Endothelial cell (in vitro differentiated cells): ENCODE measurements at regions not wholly inside any gene's neighbourhood (a gene's known extent, or its start where the extent isn't known, plus 50 kb on each side); places are given as distances from the start of the nearest gene placed in this dataset.

Experiments used
- DNase-seq: peaks from one replicate; pipeline ENCODE4 v3.0.0; 2021; ENCODE audit warnings: low spot score
- H3K27ac Mint-ChIP-seq: one replicate; pipeline ENCODE4 v1.8.0; 2021; ENCODE audit warnings: mixed read lengths, inconsistent platforms; ENCODE audit not compliant: unreplicated experiment
- H3K27me3 Mint-ChIP-seq: one replicate; pipeline ENCODE4 v1.8.0; 2021; ENCODE audit warnings: mild to moderate bottlenecking, moderate library complexity, mixed read lengths, inconsistent platforms; ENCODE audit not compliant: unreplicated experiment
- H3K36me3 Mint-ChIP-seq: one replicate; pipeline ENCODE4 v1.8.0; 2021; ENCODE audit warnings: mild to moderate bottlenecking, low read depth, mixed read lengths, inconsistent platforms; ENCODE audit not compliant: unreplicated experiment
- H3K4me1 Mint-ChIP-seq: one replicate; pipeline ENCODE4 v1.8.0; 2021; ENCODE audit warnings: mild to moderate bottlenecking, mixed read lengths, inconsistent platforms; ENCODE audit not compliant: unreplicated experiment
- H3K4me3 Mint-ChIP-seq: one replicate; pipeline ENCODE4 v1.8.0; 2021; ENCODE audit warnings: mild to moderate bottlenecking, mixed read lengths, inconsistent platforms; ENCODE audit not compliant: unreplicated experiment
- H3K9me3 Mint-ChIP-seq: one replicate; pipeline ENCODE4 v1.8.0; 2021; ENCODE audit warnings: mixed read lengths, inconsistent platforms; ENCODE audit not compliant: unreplicated experiment
- CTCF ChIP-seq: fragments of 200-600 bp; sonication (generic); IDR thresholded peaks from one replicate; pipeline ENCODE4 v1.5.0; 2021; ENCODE audit warnings: antibody characterized with exemption; ENCODE audit not compliant: unreplicated experiment

- no peak for TF ChIP-seq CTCF
- Mint-ChIP-seq H3K4me1 (no peaks in the 10 kb centered on the region), H3K36me3 (no peaks in the 10 kb centered on the region), H3K27me3 (no peaks in the 10 kb centered on the region), H3K4me3 (no peak overlapping the region), H3K9me3 (no peaks in the 10 kb centered on the region), H3K27ac (no peak overlapping the region)
- no peak for DNase-seq
Measured at GRCh38 chr5:40453689-40454088, 226.0 kb upstream of the PTGER4 start.

- H3K36me3 Mint-ChIP-seq, result no peaks in the 10 kb centered on the region
- no peak for DNase-seq
- no peak overlapping the region for H3K4me3 Mint-ChIP-seq
- no peak for TF ChIP-seq CTCF
- H3K4me1 Mint-ChIP-seq, result no peaks in the 10 kb centered on the region
- H3K27me3 Mint-ChIP-seq, result no peaks in the 10 kb centered on the region
- H3K9me3 Mint-ChIP-seq, result no peaks in the 10 kb centered on the region
- H3K27ac Mint-ChIP-seq, result no peak overlapping the region
Measured at GRCh38 chr5:40452874-40453624, 226.7 kb upstream of the PTGER4 start.

GRCh38 chr5:40447438-40447837 is 232.3 kb upstream of the PTGER4 start:
- no peaks in the 10 kb centered on the region for H3K36me3 Mint-ChIP-seq
- H3K4me3 Mint-ChIP-seq, result no peak overlapping the region
- H3K9me3 Mint-ChIP-seq, result no peaks in the 10 kb centered on the region
- peaks cover 1% of the 10 kb centered on the region for H3K4me1 Mint-ChIP-seq
- no peaks in the 10 kb centered on the region for H3K27me3 Mint-ChIP-seq
- no peak for DNase-seq
- H3K27ac Mint-ChIP-seq, result no peak overlapping the region
- TF ChIP-seq CTCF, result no peak

- H3K4me3 Mint-ChIP-seq, result no peak overlapping the region
- no peaks in the 10 kb centered on the region for H3K9me3 Mint-ChIP-seq
- no peaks in the 10 kb centered on the region for H3K27me3 Mint-ChIP-seq
- H3K36me3 Mint-ChIP-seq, result no peaks in the 10 kb centered on the region
- H3K27ac Mint-ChIP-seq, result no peak overlapping the region
- TF ChIP-seq CTCF, result no peak
- DNase-seq, result no peak
- H3K4me1 Mint-ChIP-seq, result peaks cover 4% of the 10 kb centered on the region
Measured at GRCh38 chr5:40446910-40447309, 232.8 kb upstream of the PTGER4 start.

GRCh38 chr5:40442346-40442745 is 237.4 kb upstream of the PTGER4 start:
- no peak for DNase-seq
- H3K4me1 Mint-ChIP-seq, result peaks cover 4% of the 10 kb centered on the region
- no peaks in the 10 kb centered on the region for H3K9me3 Mint-ChIP-seq
- no peak for TF ChIP-seq CTCF
- no peak overlapping the region for H3K27ac Mint-ChIP-seq
- H3K27me3 Mint-ChIP-seq, result no peaks in the 10 kb centered on the region
- H3K4me3 Mint-ChIP-seq, result no peak overlapping the region
- H3K36me3 Mint-ChIP-seq, result no peaks in the 10 kb centered on the region
